ENCODE measurements at regions not wholly inside any gene's neighbourhood (a gene's known extent, or its start where the extent isn't known, plus 50 kb on each side); places are given as distances from the start of the nearest gene placed in this dataset.
"Not testable (repeated sequence)": the region's sequence is repeated elsewhere in the genome, so short reads cannot be mapped to it uniquely, and the experiment has no call there.

GRCh38 chr3:72067721-72068120 lies 282.8 kb upstream of the PROK2 start:
- no peak for DNase-seq (ENCODE audit: low read depth, low spot score)

- DNase-seq (ENCODE audit: low read depth, low spot score) = no peak
Observed at GRCh38 chr3:72065872-72066641, 281.1 kb upstream of the PROK2 start.

- DNase-seq (ENCODE audit: low read depth, low spot score) = no peak
Observed at GRCh38 chr3:72065236-72065635, 280.3 kb upstream of the PROK2 start.

- DNase-seq (ENCODE audit: low read depth, low spot score) = not testable (repeated sequence)
Observed at GRCh38 chr3:72064727-72065126, 279.8 kb upstream of the PROK2 start.

GRCh38 chr3:72062017-72062416 lies 277.1 kb upstream of the PROK2 start:
- no peak for DNase-seq (ENCODE audit: low read depth, low spot score)

GRCh38 chr3:72060447-72061034 lies 275.6 kb upstream of the PROK2 start:
- DNase-seq (ENCODE audit: low read depth, low spot score) = no peak

- peak; percentile 50 for DNase-seq (ENCODE audit: low read depth, low spot score)
Observed at GRCh38 chr3:72058493-72059081, 273.6 kb upstream of the PROK2 start.

GRCh38 chr3:72055436-72055835 lies 270.5 kb upstream of the PROK2 start:
- no peak for DNase-seq (ENCODE audit: low read depth, low spot score)

GRCh38 chr3:72054976-72055375 lies 270.0 kb upstream of the PROK2 start:
- no peak for DNase-seq (ENCODE audit: low read depth, low spot score)

GRCh38 chr3:72052841-72053409 lies 268.0 kb upstream of the PROK2 start:
- DNase-seq (ENCODE audit: low read depth, low spot score) = no peak

- no peak for DNase-seq (ENCODE audit: low read depth, low spot score)
Observed at GRCh38 chr3:72050771-72051170, 265.8 kb upstream of the PROK2 start.

GRCh38 chr3:72050048-72050632 lies 265.2 kb upstream of the PROK2 start:
- DNase-seq (ENCODE audit: low read depth, low spot score) = no peak

- DNase-seq (ENCODE audit: low read depth, low spot score) = no peak
Observed at GRCh38 chr3:72049300-72049699, 264.4 kb upstream of the PROK2 start.

- no peak for DNase-seq (ENCODE audit: low read depth, low spot score)
Observed at GRCh38 chr3:72048873-72049272, 263.9 kb upstream of the PROK2 start.

GRCh38 chr3:72047221-72047871 lies 262.4 kb upstream of the PROK2 start:
- DNase-seq (ENCODE audit: low read depth, low spot score) = no peak

GRCh38 chr3:72044231-72044855 lies 259.4 kb upstream of the PROK2 start:
- DNase-seq (ENCODE audit: low read depth, low spot score) = peak; percentile 35

GRCh38 chr3:72043204-72044133 lies 258.5 kb upstream of the PROK2 start:
- DNase-seq (ENCODE audit: low read depth, low spot score) = no peak

- DNase-seq (ENCODE audit: low read depth, low spot score) = peak; percentile 97
Observed at GRCh38 chr3:72042397-72043203, 257.7 kb upstream of the PROK2 start.

- DNase-seq (ENCODE audit: low read depth, low spot score) = no peak
Observed at GRCh38 chr3:72041511-72041910, 256.6 kb upstream of the PROK2 start.

All from astrocyte of the hippocampus (primary cell).